ENCODE measurements at regions not wholly inside any gene's neighbourhood (a gene's known extent, or its start where the extent isn't known, plus 50 kb on each side); places are given as distances from the start of the nearest gene placed in this dataset.

DNA sequence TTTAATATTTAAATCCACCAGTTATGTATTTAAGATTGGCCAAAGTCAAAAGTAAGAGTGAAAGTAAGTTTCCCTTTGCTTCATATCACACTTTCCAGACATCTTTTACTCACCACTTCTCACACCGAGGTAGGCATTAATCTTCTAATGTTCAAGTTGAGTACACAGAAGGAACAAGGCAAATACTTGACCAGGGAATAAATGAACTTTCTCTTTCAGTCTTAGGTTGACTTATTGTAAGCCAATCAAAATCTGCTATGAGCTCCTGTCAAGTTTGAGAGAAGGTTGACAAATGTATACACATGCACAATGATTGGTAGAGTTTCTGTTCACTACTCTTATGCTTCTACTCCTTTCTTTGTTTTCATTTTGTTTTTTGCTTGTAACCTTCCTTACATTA is 842.5 kb downstream of the REEP3 start:
- TF ChIP-seq, protein P1, sequence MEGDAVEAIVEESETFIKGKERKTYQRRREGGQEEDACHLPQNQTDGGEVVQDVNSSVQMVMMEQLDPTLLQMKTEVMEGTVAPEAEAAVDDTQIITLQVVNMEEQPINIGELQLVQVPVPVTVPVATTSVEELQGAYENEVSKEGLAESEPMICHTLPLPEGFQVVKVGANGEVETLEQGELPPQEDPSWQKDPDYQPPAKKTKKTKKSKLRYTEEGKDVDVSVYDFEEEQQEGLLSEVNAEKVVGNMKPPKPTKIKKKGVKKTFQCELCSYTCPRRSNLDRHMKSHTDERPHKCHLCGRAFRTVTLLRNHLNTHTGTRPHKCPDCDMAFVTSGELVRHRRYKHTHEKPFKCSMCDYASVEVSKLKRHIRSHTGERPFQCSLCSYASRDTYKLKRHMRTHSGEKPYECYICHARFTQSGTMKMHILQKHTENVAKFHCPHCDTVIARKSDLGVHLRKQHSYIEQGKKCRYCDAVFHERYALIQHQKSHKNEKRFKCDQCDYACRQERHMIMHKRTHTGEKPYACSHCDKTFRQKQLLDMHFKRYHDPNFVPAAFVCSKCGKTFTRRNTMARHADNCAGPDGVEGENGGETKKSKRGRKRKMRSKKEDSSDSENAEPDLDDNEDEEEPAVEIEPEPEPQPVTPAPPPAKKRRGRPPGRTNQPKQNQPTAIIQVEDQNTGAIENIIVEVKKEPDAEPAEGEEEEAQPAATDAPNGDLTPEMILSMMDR (IDR thresholded peaks at IDR 0.05): no peak
- no peak for TF ChIP-seq EP300 (IDR thresholded peaks at IDR 0.05)
- no peak for TF ChIP-seq POLR2AphosphoS5 (IDR thresholded peaks at IDR 0.05)
- TF ChIP-seq POLR2A (IDR thresholded peaks at IDR 0.05): no peak
